Psoas muscle (tissue), 7 donors: ENCODE measurements at regions not wholly inside any gene's neighbourhood (a gene's known extent, or its start where the extent isn't known, plus 50 kb on each side); places are given as distances from the start of the nearest gene placed in this dataset.
"Not testable (repeated sequence)": the region's sequence is repeated elsewhere in the genome, so short reads cannot be mapped to it uniquely, and the experiment has no call there.

Source experiments
- ATAC-seq, 4 donors: fragments of 200-7000 bp; cut with Tn5 transposase; one replicate each; pipeline ENCODE4 v1.9.1; 2020; ENCODE audit warnings: moderate library complexity in 3 of 4, mild to moderate bottlenecking in 2 of 4
- DNase-seq, 2 donors: peaks; one replicate each; pipeline ENCODE4 v3.0.0-alpha.2; 2020
- H3K27ac ChIP-seq: fragments of 200-600 bp; one replicate; pipeline ENCODE4 v1.8.0; 2022
- H3K27me3 ChIP-seq, 3 donors: fragments of 200-600 bp in 1 of 3; one replicate each; pipeline versions ENCODE4 v1.6.1 to v1.8.0; 2013 to 2022; ENCODE audit warnings: low read length in 2 of 3, mild to moderate bottlenecking in 2 of 3, moderate library complexity in 1 of 3; ENCODE audit not compliant: insufficient read depth in 3 of 3
- H3K36me3 ChIP-seq, 2 donors: fragments of 200-600 bp in 1 of 2; one replicate each; pipeline versions ENCODE4 v1.6.1 to v1.8.0; 2013 to 2022; ENCODE audit warnings: low read depth in 1 of 2, mild to moderate bottlenecking in 1 of 2, moderate library complexity in 1 of 2; ENCODE audit not compliant: insufficient read depth in 1 of 2
- H3K4me1 ChIP-seq: fragments of 200-600 bp; one replicate; pipeline ENCODE4 v1.8.0; 2022
- H3K4me3 ChIP-seq: fragments of 200-600 bp; one replicate; pipeline ENCODE4 v1.8.0; 2022; ENCODE audit warnings: mild to moderate bottlenecking
- H3K9me3 ChIP-seq: fragments of 200-600 bp; one replicate; pipeline ENCODE4 v1.8.0; 2022
- WGBS, 3 donors: extraction: QIAGEN DNeasy Blood & Tissue Kit; methylation state at CpG; one replicate each; pipeline versions ENCODE4 v1.1.6 to v1.1.7; 2013; 5-methylcytosine and 5-hydroxymethylcytosine counted together
- intact Hi-C, 2 donors: fragments of 100-400 bp; cut with DNase I; formaldehyde crosslinking; loops; one replicate each; pipeline versions ENCODE4 v1.11.0 to v1.14.2; 2022
- TF ChIP-seq, protein P1 (sequence below): fragments of 200-600 bp; IDR thresholded peaks from one replicate; pipeline ENCODE4 v1.8.0; 2022; ENCODE audit warnings: antibody characterized with exemption
- donor health status: healthy with polysubstance abuse.
- donor health status: DM: no; HTN: no; CAD: no; lungs with moderate emphysema.
- donor health status: Bipolar disorder and iron deficiency.
- donor health status: healthy.
- donor health status: DM: yes; HTN: yes; CAD: no.
- donor health status: DM: no; HTN: no; CAD: no.
- donor health status: DM: yes; HTN: yes; CAD: no.

DNA sequence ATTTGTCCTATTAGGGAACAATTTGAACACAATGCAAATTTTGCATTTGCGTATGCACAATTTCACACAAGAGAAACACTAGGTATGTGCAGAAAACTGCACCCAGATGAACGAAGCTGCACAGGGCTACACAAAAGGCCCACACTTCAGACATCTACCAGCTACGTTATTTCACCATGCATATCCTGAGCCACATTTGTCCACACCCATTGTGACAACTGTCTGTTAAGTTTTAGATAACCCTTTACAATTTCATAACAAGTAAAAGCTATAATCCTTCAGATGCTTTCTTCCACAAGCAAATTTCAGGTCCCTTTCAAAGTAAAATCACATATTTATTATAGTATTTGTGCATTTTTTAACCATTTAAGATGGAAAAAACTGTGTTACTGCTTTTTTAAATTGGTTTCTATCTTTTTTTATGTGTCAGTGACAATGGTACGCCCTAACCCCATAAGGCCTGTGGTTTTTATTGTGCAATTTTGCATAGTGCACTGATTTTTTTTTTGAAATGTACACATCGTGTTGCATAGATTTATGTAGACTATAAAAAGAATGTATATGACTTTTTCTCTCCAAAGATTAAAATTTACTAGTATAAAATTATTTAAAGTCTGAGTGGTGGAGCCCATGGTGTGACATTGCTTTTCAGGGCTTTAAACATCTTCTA, 87.8 kb upstream of the BTG1 start:
- TF ChIP-seq, protein P1, sequence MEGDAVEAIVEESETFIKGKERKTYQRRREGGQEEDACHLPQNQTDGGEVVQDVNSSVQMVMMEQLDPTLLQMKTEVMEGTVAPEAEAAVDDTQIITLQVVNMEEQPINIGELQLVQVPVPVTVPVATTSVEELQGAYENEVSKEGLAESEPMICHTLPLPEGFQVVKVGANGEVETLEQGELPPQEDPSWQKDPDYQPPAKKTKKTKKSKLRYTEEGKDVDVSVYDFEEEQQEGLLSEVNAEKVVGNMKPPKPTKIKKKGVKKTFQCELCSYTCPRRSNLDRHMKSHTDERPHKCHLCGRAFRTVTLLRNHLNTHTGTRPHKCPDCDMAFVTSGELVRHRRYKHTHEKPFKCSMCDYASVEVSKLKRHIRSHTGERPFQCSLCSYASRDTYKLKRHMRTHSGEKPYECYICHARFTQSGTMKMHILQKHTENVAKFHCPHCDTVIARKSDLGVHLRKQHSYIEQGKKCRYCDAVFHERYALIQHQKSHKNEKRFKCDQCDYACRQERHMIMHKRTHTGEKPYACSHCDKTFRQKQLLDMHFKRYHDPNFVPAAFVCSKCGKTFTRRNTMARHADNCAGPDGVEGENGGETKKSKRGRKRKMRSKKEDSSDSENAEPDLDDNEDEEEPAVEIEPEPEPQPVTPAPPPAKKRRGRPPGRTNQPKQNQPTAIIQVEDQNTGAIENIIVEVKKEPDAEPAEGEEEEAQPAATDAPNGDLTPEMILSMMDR = no peak
- H3K27me3 ChIP-seq = no peaks in the 10 kb centered on the region
- H3K4me3 ChIP-seq = no peak overlapping the region
- H3K4me1 ChIP-seq = no peaks in the 10 kb centered on the region
- no peaks in the 10 kb centered on the region for H3K36me3 ChIP-seq
- H3K27ac ChIP-seq = no peak overlapping the region
- ATAC-seq = no peak
- WGBS, 3 donors = 70 to 84% (median 75%) methylated on average over 5 of the region's 5 CpGs
- intact Hi-C loops = no loop called here
- no peaks in the 10 kb centered on the region for H3K9me3 ChIP-seq
- DNase-seq = no peak

DNA sequence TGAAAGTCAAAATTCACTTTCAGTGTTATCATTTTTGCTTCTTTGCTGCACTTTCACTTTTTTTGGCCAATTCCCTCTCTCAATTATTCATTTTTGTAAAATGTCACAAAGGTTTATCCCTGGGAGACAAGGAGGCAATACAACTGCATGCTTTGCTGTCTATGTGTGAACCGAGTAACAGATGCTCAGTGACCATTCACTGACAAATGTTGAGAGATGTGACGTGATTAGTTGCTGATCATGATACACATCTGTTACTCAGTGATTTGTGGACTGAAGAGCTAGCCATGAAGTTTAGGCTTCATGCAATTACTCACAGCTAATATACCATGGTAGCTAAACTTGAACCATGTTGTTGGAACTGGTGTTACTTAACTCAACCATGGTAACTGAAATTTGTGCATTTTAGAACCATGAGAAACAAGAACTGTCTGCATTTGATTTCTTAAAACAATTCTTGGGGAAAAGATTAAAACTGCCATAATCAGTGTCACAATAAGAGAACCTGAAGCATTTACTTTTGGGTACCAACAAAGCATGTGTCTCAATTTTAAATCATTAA, 86.8 kb upstream of the BTG1 start:
- DNase-seq, H3K27me3 ChIP-seq, H3K4me1 ChIP-seq, H3K27ac ChIP-seq, H3K4me3 ChIP-seq, intact Hi-C loops, H3K9me3 ChIP-seq, H3K36me3 ChIP-seq: not testable (repeated sequence)
- peak in 2 of 4 donors; percentile 19 to 27 for ATAC-seq
- 11 to 60% methylated on average over 1 of the region's 2 CpGs; no CpG with 5 or more reads in 1 of the 3 donors for WGBS, 3 donors

DNA sequence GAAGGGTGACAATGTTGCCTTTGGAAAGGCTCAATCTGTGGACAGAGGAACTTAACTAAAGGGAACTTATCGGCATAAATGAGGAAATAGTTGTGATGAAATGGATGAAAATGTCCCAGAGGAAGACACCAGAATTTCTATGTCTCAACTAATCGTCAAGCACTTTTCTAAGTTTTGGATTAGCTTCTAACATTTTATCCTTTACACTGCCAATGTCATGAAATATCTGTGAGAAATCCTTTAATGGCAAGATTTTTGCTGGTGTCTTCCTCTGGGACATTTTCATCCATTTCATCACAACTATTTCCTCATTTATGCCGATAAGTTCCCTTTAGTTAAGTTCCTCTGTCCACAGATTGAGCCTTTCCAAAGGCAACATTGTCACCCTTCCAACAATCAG, 86.3 kb upstream of the BTG1 start:
- H3K4me3 ChIP-seq, H3K4me1 ChIP-seq, H3K27ac ChIP-seq, H3K27me3 ChIP-seq, intact Hi-C loops, H3K9me3 ChIP-seq, DNase-seq, H3K36me3 ChIP-seq: not testable (repeated sequence)
- ATAC-seq = peak in 3 of 4 donors; percentile 30 to 61 (median 40)
- WGBS, 3 donors = 21 to 37% (median 24%) methylated on average over 3 of the region's 3 CpGs

DNA sequence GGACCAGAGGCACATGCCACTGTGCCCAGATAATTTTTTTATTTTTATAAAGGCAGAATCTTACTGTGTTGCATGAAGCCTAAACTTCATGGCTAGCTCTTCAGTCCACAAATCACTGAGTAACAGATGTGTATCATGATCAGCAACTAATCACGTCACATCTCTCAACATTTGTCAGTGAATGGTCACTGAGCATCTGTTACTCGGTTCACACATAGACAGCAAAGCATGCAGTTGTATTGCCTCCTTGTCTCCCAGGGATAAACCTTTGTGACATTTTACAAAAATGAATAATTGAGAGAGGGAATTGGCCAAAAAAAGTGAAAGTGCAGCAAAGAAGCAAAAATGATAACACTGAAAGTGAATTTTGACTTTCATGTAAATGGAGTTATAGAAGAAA, 85.9 kb upstream of the BTG1 start:
- H3K9me3 ChIP-seq, intact Hi-C loops, DNase-seq, H3K27me3 ChIP-seq, H3K27ac ChIP-seq, H3K36me3 ChIP-seq, H3K4me1 ChIP-seq, ATAC-seq, H3K4me3 ChIP-seq: not testable (repeated sequence)
- 33% methylated on average over 1 of the region's 2 CpGs; no CpG with 5 or more reads in 2 of the 3 donors for WGBS, 3 donors

DNA sequence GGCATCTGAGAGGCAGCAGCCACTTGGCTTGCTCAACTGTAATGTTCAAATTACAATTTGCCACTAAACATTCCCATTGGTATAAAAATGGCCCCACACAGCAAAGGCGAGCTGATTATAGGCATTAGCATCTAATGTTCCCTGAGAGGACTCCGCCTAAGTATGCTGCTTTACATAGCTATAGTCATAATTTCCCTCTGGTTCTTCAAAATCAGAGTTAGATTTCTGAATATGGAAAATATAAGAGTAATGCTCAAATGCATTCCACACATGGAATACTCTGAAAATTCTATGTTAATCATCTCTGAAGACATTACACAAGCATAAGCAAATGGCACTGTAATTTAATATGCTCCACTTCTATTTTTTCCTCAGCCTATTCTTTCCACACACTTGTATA, 83.7 kb upstream of the BTG1 start:
- Histone ChIP-seq H3K36me3 (no peaks in the 10 kb centered on the region), H3K9me3 (no peaks in the 10 kb centered on the region), H3K4me3 (no peak overlapping the region), H3K4me1 (no peaks in the 10 kb centered on the region), H3K27me3 (no peaks in the 10 kb centered on the region), H3K27ac (no peak overlapping the region)
- intact Hi-C loops = no loop called here
- WGBS, 3 donors = 63 to 77% (median 67%) methylated on average over 2 of the region's 2 CpGs
- TF ChIP-seq, protein P1 = no peak
- no peak for DNase-seq
- no peak for ATAC-seq

DNA sequence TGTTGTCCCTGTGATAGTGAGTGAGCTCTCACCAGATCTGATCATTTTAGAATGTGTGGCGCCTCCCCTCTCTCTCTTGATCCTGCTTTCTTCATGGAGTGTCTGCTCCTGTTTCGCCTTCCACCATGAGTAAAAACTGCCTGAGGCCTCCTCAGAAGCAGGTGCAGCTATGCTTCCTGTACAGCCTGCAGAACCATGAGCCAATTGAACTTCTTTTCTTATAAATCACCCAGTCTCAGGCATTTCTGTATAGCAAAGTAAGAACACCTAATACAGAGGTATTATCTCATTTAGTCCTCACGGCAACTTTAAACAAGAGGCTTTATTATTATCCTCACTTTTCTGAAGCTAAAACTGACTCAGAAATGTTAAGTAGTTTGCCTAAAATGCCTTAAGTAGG, 81.3 kb upstream of the BTG1 start:
- DNase-seq = no peak
- Histone ChIP-seq H3K4me3 (no peak overlapping the region), H3K4me1 (no peaks in the 10 kb centered on the region), H3K36me3 (no peaks in the 10 kb centered on the region), H3K9me3 (no peaks in the 10 kb centered on the region), H3K27ac (no peak overlapping the region), H3K27me3 (no peaks in the 10 kb centered on the region)
- TF ChIP-seq, protein P1 = no peak
- no peak for ATAC-seq
- intact Hi-C loops = no loop called here
- WGBS, 3 donors = 54 to 85% (median 82%) methylated on average over 3 of the region's 3 CpGs
